ENCODE measurements at regions not wholly inside any gene's neighbourhood (a gene's known extent, or its start where the extent isn't known, plus 50 kb on each side); places are given as distances from the start of the nearest gene placed in this dataset.

DNA sequence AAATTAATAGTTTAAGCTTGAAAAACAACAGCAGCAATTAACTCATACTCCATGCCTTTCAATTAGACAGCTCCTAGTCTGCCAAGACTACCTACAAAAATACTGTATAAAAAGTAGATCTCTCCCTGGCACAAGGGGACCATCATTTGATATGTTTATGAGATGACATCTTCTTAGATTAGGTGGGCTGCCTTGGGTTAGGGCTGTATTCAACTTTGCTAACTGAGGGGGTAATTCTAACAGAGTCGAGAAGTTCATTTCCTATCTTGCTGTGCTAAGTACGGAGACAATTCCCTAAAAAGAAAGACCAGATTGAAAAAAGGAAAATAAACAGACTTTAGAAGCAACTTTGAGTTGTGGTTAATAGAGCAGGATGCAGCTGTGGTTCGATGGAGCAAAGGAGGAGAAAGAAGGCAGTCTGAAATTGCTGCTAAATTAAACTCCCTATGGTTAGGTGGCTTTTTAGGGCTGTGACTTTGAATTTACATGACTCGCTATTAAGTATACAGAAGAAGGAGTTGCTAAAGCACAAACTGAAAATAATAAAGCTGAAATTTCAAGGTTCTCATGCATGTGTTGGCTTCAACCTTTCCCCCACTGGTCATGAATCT is 75.4 kb downstream of the CDC7 start:
- no peak for DNase-seq (ENCODE audit: extremely low read depth, low read depth)

DNA sequence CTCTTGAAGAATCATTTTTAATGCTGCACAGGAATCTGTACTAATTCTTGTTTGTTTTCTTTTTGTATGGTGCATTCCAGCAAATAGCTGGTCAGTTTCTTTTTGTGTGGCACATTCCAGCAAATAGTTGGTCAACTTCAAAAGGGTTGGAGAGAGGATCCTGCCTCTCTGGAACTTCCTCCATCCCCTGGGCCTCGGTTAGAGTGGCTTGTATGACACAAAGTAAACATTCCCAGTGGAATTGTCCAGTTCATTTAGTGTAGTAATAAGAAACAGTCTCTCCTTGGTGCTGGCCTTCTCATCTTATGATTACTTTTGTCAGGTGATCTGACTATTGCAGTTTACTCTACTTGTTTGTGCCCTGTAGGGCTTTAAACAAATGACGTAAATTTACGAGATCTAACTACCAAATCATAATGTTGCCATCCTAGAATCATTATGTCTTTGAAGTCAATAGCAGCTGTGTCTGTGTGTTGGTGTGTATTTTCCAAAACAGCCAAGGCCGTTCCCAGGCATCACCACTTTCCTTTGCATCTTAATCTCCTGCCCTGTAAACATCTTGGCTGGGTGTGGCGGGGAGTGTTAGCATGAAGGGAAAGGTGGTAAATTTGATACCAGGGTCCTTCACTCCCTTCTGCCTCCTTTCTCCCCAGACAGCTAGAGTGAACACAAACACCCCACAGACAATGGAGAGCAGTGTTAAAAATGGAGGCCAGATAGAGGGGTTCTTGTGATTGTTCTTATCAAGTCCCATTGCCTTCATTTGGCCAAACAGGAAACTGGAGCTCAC is 77.9 kb downstream of the CDC7 start:
- no peak for DNase-seq (ENCODE audit: extremely low read depth, low read depth)

- no peak for DNase-seq (ENCODE audit: extremely low read depth, low read depth)
These were observed 79.1 kb downstream of the CDC7 start for GRCh38 chr1:91579658-91580228.

GRCh38 chr1:91582431-91582921 is 81.8 kb downstream of the CDC7 start:
- DNase-seq (ENCODE audit: extremely low read depth, low read depth) = no peak

DNA sequence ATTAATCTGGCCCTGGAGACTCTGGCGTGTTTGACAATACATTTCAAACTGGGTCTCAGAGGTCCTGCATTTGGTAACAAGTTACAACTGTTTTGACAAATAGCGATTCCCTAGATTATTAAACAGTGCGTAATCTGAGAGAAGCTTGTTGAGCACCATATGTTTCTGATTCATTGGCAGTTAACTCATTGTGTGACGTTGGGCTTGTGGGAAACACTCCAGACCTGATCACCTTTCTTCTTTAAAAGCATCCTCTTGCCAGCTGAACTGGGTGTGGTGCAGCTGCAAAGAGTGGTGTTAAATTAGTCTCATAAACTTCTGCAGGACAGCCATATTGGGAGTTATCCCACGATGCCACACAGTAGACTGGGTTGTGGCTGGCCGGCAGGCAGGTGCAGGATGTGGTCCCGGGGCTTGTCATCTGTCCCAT is 82.7 kb downstream of the CDC7 start:
- DNase-seq (ENCODE audit: extremely low read depth, low read depth) = no peak

DNA sequence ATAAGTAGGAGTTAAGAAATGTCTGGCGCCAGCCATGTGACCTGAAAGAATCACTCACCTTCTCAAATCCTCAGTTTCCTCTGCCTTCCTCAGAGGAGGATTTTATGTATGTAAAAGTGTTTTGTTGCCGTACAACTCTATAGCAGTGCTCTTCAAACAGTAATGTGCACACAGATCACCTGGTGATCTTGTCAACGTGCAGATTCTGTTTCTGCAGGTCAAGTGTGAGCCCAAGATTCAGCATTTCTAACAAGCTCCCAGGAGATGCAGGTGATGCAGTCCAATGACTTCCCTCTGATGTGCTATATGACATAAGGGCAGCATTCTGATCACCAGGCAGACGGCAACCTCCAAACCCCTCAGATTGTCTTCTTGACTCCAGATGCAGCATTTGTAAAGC is 83.7 kb downstream of the CDC7 start:
- no peak for DNase-seq (ENCODE audit: extremely low read depth, low read depth)

- no peak for DNase-seq (ENCODE audit: extremely low read depth, low read depth)
These were observed 84.2 kb downstream of the CDC7 start for GRCh38 chr1:91584878-91585277.

- no peak for DNase-seq (ENCODE audit: extremely low read depth, low read depth)
These were observed 84.9 kb downstream of the CDC7 start for GRCh38 chr1:91585502-91585901.

GRCh38 chr1:91585982-91586381 is 85.3 kb downstream of the CDC7 start:
- no peak for DNase-seq (ENCODE audit: extremely low read depth, low read depth)

- DNase-seq (ENCODE audit: extremely low read depth, low read depth) = no peak
These were observed 88.8 kb downstream of the CDC7 start for GRCh38 chr1:91589437-91589836.

DNA sequence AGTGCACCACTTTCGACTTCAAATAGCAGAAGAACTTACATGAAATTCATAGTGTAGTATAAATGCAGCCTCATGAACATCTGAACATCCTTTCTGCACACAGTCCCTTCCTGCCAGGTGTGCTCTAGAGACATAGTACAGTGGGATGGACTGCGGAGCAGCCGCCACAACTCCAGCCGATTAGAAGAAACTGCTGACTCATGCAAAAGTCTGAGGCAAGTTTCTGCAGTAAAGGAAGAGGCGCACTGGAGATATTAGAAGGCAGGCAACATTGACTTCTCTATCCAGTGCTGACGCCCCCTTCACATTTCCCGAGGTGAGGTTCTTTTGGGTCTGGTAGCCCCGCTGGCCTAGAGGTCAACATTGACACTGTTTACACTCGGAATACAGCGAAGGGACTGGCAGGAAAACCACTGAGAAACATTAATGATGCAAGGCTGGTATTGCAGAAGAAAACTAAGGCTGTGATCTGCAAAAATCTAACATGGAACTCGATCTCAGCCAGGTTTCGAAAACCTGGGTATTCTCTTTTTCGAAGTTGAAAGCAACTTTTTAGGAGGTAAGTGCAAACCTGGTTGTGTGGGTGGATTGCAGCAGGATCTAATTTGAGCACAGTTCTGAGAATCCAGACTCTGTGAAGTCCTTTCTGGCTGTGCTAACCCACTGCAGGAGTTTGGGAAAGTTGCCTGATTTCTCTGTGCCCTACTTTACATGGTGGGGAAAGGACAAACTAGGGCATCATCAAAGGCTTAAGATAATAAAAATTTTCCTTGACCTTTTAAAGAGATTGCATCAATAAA is 90.7 kb downstream of the CDC7 start:
- no peak for DNase-seq (ENCODE audit: extremely low read depth, low read depth)

DNA sequence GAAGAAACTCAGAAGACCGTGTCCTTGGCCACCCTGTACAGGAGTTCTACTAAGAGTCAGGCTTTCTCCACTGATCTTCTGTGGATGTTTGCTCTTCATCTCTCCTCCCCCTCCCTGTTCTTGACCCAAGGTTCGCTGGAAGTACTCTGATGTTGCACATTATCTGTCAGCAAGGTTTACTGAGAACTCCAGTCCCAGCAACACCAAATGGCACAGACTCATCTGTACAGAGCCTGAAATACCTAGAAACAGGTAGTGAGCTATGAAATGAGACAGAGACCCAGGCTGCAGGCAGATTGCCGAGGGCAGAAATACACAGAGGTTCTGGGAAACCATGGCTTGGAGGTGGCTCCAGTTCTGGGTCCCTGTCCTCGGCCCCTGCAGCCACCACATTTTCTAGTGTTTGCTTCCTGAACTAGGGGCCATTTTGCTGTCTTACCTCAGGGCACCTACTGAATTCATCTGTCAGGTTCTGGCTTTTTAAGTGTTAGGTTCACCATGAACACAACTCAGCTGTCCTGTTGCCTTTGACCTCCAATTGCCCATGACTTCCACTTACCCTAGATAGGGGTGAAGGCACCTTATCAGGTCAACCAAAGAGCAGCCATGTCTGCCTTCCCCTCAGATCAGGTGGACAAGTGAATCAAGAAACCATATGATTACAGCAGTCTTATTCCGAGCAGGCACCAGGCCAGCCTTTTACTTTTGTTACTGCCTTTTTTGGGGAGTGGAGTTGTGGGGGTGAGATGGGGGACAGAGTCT is 92.2 kb downstream of the CDC7 start:
- DNase-seq (ENCODE audit: extremely low read depth, low read depth) = no peak

DNA sequence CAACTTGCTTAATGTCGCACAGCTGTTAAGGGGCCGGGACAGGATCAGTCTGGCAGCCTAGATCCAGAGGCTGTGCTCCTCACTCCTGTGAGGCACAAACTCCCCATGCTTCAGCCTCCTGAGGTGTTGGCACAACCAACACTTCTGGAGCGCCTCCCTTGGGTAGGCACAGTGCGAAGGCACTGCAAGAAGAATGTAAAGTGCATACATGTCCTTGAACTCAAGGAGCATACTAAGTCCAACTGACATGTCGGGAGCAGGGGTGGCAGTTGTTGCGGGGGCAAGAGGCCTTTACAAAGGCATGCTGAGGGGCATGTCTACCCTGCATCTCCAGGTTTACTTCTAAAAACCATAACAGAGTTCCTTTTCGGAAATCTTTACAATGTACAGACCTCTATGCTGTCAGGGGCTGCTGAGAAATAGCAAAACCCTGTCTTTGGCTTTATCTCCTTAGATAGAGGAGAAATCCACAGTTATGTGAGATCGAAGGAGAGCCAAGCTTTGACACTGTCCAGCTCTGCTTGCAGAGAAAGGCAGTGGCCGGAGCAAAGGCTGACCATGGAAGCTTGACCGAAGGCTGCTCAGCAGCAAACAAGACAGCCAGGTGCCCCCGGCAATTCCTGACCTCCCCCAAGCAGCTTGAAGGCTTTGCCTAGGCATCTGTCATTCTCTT is 93.9 kb downstream of the CDC7 start:
- no peak for DNase-seq (ENCODE audit: extremely low read depth, low read depth)

- no peak for DNase-seq (ENCODE audit: extremely low read depth, low read depth)
These were observed 95.8 kb downstream of the CDC7 start for GRCh38 chr1:91596474-91596873.

GRCh38 chr1:91597215-91597614 is 96.6 kb downstream of the CDC7 start:
- DNase-seq (ENCODE audit: extremely low read depth, low read depth) = no peak

DNA sequence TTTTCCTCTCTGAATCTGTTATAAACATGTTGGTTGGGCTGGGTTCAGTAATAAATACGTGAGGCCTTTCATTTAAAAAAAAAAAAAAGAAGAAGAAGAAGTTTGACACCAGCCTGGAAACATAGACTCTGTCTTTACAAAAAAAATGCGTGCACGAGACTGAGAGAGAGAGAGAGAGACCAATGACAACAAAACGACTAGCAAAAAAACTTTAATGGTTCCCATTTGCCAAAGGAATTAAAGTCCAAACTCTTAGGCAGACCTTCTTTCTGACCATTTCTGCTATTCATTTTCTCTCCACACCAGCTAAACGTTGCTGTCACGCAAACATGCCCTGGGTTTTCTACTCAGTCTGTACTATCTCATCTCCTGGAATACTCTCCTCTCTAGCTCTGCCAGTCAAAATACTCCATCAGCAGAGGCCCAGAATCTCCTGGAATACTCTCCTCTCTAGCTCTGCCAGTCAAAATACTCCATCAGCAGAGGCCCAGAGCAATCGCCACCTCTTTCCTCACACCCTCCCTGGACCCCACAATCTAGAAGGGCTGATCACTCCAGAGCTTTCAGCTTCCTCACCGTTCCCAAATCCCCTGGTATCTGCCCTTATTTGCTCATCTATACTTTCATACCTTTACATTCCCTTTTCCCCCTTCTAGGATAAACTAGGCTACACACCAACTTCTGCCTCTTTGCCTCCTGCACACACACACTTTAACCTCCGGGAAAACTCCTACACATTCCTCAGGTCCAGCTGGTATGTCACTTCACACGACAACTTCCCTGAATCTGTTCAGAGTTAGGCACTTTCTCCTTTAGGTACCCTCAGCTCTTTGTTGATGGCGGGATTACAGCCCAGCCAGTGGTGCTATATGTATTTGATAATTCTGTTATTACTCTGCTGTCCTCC is 100.0 kb downstream of the CDC7 start:
- no peak for DNase-seq (ENCODE audit: extremely low read depth, low read depth)

GRCh38 chr1:91601554-91602376 is 101.1 kb downstream of the CDC7 start:
- no peak for DNase-seq (ENCODE audit: extremely low read depth, low read depth)

DNA sequence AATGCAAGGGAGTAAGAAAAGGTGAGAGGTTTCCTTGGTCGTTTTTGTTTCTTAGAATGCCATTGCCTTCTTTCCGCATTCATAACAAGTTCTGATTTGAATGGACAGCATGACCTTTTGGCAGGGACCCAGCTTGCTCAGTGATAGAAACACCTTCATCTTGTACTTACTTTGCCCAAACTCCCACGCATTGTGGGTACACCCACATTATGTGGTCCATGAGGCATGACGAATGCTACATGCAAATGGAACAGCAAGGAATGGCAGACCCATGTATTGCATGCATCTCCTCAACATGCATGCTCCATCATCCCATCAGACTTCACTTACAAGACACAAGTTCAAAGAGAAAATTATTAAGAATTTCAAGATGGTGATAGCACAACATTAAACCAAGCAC is 102.8 kb downstream of the CDC7 start:
- DNase-seq (ENCODE audit: extremely low read depth, low read depth) = no peak

Measured in NCI-H460 (cell line).